Activated T-cell treated with anti-CD3 and anti-CD28 coated beads, Interleukin-2, amount 50 U/mL, for 4 hours (primary cell): ENCODE measurements at regions not wholly inside any gene's neighbourhood (a gene's known extent, or its start where the extent isn't known, plus 50 kb on each side); places are given as distances from the start of the nearest gene placed in this dataset.
"Not testable (repeated sequence)": the region's sequence is repeated elsewhere in the genome, so short reads cannot be mapped to it uniquely, and the experiment has no call there.

Experiments
- ATAC-seq, 2 donors: fragments of 200-7000 bp; cut with Tn5 transposase; one replicate each; pipeline ENCODE4 v1.10.0; 2021
- DNase-seq: peaks from one replicate; pipeline ENCODE4 v3.0.0-alpha.2; 2020
- H3K27me3 Mint-ChIP-seq: one replicate; pipeline ENCODE4 v1.8.0; 2021; ENCODE audit warnings: low read depth, mixed read lengths
- H3K36me3 Mint-ChIP-seq: one replicate; pipeline ENCODE4 v1.8.0; 2022; ENCODE audit warnings: mixed read lengths; ENCODE audit not compliant: insufficient read depth
- H3K4me1 Mint-ChIP-seq: one replicate; pipeline ENCODE4 v1.8.0; 2021; ENCODE audit warnings: low read depth, mixed read lengths
- H3K4me3 Mint-ChIP-seq: one replicate; pipeline ENCODE4 v1.8.0; 2021; ENCODE audit warnings: mild to moderate bottlenecking, moderate library complexity, mixed read lengths
- H3K9me3 Mint-ChIP-seq: one replicate; pipeline ENCODE4 v1.8.0; 2021; ENCODE audit warnings: mixed read lengths

DNA sequence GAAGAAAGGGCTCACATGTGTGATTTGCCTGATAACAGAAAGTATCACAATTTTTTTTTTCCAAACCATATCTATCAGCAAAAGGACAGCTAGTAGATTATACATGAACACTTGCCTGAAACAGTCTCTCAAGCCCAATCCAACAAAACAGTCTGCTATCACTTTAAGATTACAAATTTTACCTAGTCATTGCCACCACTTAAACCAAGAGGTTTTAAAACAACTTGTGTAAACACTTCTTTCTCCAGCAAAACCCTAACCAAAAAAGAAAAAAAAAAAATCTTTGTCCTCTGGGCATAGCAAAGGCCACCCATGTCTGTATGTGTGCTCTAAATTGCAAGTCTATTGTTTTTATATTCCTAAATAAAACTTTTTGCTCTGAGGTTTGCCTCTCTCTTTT, 1568.4 kb downstream of the GRIK2 start:
- Mint-ChIP-seq H3K27me3 (no peaks in the 10 kb centered on the region), H3K36me3 (no peaks in the 10 kb centered on the region), H3K4me1 (no peaks in the 10 kb centered on the region), H3K4me3 (no peak overlapping the region), H3K9me3 (peaks cover 2% of the 10 kb centered on the region)
- no peak for DNase-seq
- no peak for ATAC-seq

DNA sequence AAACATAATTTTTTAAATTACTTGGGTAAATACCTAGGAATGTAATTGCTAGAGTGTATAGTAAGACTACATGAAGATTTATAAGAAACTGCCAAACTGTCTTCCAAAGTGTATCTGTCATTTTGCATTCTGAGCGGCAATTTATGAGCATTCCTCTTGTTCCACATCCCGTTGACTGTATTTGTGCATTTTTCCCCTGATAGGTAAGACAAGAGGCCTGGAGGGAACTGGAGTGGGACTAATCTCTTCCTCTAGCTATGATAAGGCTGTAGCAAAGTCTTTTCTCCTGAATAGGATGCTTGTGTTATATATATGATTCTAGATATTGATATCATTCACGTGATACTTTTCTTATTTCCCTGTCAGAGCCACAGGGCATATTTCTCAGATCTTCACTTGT, 1557.5 kb downstream of the GRIK2 start:
- no peaks in the 10 kb centered on the region for H3K4me1 Mint-ChIP-seq
- H3K36me3 Mint-ChIP-seq = no peaks in the 10 kb centered on the region
- no peak for DNase-seq
- H3K27me3 Mint-ChIP-seq = no peaks in the 10 kb centered on the region
- H3K4me3 Mint-ChIP-seq = no peak overlapping the region
- no peak for ATAC-seq
- no peaks in the 10 kb centered on the region for H3K9me3 Mint-ChIP-seq

DNA sequence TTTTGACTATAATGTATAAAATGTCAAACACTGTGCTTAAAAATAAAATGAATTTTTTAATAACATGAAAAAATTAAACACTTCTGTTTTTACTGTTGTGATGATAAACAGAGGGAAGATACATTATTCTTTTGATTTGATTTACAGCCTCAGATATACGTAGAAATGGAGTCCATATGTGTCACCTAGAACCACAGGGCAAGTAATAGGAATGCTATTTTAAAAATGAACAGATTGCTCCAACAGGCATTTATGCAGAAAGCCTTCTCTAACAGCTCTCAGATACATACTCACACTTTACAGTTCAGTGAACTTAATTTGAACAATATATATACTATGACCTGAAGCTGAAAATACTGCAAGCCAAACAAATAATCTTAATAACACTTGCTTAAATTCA, 1551.0 kb downstream of the GRIK2 start:
- Mint-ChIP-seq H3K9me3 (peaks cover 3% of the 10 kb centered on the region), H3K36me3 (no peaks in the 10 kb centered on the region), H3K4me3 (no peak overlapping the region), H3K27me3 (no peaks in the 10 kb centered on the region), H3K4me1 (no peaks in the 10 kb centered on the region)
- DNase-seq (no peak), ATAC-seq (no peak)

DNA sequence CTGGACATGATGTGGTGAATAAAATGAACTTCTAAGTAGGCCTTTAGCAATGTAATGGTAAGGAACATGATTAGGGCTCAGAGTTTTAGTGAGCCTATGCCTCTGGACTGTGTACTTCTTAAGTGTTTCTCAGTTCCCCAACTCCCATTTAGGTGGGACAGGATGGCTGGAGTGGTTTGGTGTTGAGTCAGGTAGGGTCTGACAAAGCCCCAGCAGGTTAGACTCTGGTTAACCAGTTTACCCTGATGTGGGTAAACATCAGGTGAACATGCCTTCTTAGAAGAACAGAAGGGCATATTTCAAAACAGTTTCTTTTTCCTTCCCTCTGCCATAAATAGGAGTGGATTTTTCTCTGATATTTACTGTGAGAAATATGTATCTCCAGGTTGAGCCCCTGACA, 1548.7 kb downstream of the GRIK2 start:
- Mint-ChIP-seq H3K27me3 (no peaks in the 10 kb centered on the region), H3K36me3 (no peaks in the 10 kb centered on the region), H3K4me3 (no peak overlapping the region), H3K9me3 (peaks cover 3% of the 10 kb centered on the region), H3K4me1 (no peaks in the 10 kb centered on the region)
- ATAC-seq = no peak
- DNase-seq = no peak

DNA sequence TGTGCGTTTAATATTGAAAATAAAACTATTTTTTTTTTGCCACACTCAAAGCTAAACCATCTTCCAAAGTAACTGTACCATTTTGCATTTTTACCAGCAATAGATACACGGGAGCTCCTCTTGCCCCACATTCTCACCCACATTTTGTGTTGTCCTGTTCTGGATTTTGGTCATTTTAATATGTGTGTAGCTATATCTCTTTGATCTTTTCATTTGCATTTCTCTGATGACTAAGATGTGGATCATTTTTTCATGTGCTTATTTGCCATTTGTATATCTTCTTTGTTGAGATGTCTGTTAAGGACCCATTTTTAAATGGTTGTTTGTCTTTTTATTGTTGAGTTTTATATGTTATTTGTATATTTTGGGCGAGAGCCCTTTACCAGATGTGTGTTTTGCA, 1543.5 kb downstream of the GRIK2 start:
- H3K36me3 Mint-ChIP-seq = no peaks in the 10 kb centered on the region

DNA sequence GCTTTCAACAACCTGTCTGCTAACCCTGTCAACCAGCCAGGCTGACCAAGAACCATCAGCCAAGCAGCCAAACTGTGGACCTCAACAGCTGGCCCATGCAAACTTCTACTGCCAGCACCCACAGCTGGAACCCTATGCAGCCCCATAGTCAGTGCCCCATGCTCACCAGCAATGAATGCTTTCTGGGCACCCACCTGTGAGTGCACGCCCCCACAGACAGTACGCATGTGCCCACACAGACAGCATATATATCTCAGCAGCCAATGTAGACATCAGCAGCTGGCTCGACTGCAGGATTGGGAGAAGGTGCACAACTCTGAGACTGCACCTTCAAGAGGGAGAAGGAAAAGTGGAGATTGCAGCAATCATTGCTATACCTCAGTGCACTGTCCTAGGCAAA, 1534.6 kb downstream of the GRIK2 start:
- no peaks in the 10 kb centered on the region for H3K36me3 Mint-ChIP-seq
- H3K4me3 Mint-ChIP-seq = no peak overlapping the region
- DNase-seq (no peak), ATAC-seq (no peak)
- H3K27me3 Mint-ChIP-seq = no peaks in the 10 kb centered on the region
- peaks cover 4% of the 10 kb centered on the region for H3K9me3 Mint-ChIP-seq
- no peaks in the 10 kb centered on the region for H3K4me1 Mint-ChIP-seq

More for the DNA sequence above, 1543.5 kb downstream of the GRIK2 start:
- Mint-ChIP-seq H3K4me3 (no peak overlapping the region), H3K4me1 (no peaks in the 10 kb centered on the region), H3K27me3 (no peaks in the 10 kb centered on the region), H3K9me3 (peaks cover 3% of the 10 kb centered on the region)
- no peak for ATAC-seq
- DNase-seq = no peak

DNA sequence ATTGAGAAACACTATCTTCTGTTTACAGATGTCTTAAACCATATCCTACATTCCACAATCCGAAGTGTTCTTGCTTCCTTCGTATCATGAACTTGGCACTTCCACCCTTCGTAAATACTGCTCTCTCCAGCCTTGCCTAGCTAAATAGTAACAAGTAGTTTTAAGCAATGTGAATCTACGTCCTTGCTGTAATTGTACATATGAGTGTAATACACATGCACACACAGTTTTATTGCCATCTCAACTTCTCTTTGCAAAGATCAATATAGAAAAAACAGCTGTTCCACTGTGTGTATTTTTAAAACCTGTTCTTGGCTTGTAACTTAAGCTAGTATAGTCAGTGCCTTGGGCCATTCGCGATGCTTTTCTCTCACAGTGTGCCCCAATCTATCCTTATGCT, 1524.7 kb downstream of the GRIK2 start:
- DNase-seq (no peak), ATAC-seq (no peak)
- no peak overlapping the region for H3K4me3 Mint-ChIP-seq
- no peaks in the 10 kb centered on the region for H3K4me1 Mint-ChIP-seq
- no peaks in the 10 kb centered on the region for H3K27me3 Mint-ChIP-seq
- no peaks in the 10 kb centered on the region for H3K36me3 Mint-ChIP-seq
- H3K9me3 Mint-ChIP-seq = peaks cover 4% of the 10 kb centered on the region

DNA sequence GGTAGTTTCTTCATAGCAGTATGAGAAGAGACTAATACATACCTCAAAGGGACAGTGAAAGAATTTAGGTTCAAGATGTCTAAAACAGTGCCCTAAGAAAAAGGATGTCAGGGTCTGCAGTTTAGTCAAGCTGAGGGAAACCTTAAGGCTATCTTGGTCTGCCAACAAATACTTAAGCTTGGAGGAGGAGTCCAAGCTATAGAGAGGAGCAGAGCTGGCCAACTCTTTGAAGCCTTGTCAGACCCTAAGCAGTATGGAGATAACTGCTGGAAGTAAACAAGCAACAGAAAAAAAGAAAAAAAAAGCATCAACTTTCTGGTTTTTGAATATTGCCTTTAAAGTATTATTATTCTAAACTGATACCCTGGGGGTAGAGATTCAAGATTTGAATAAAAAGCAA, 1518.1 kb downstream of the GRIK2 start:
- no peaks in the 10 kb centered on the region for H3K4me1 Mint-ChIP-seq
- ATAC-seq (no peak), DNase-seq (no peak)
- peaks cover 6% of the 10 kb centered on the region for H3K9me3 Mint-ChIP-seq
- no peak overlapping the region for H3K4me3 Mint-ChIP-seq
- no peaks in the 10 kb centered on the region for H3K27me3 Mint-ChIP-seq
- H3K36me3 Mint-ChIP-seq = no peaks in the 10 kb centered on the region

DNA sequence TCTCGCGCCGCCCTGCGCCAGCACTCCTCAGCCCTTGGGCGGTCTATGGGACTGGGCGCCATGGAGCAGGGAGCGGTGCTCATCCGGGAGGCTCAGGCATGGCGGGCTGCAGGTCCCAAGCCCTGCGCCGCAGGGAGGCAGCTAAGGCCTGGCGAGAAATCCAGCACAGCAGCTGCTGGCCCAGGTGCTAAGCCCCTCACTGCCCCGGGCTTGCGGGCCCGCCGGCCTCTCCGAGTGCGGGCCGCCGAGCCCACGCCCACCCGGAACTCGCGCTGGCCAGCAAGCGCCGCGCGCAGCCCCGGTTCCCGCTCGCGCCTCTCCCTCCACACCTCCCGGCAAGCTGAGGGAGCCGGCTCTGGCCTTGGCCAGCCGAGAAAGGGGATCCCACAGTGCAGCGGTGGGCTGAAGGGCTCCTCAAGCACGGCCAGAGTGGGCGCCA, 1517.2 kb downstream of the GRIK2 start:
- not testable (repeated sequence) for H3K4me3 Mint-ChIP-seq, ATAC-seq, DNase-seq, H3K4me1 Mint-ChIP-seq, H3K36me3 Mint-ChIP-seq, H3K27me3 Mint-ChIP-seq
- H3K9me3 Mint-ChIP-seq = peaks cover 11% of the 10 kb centered on the region

DNA sequence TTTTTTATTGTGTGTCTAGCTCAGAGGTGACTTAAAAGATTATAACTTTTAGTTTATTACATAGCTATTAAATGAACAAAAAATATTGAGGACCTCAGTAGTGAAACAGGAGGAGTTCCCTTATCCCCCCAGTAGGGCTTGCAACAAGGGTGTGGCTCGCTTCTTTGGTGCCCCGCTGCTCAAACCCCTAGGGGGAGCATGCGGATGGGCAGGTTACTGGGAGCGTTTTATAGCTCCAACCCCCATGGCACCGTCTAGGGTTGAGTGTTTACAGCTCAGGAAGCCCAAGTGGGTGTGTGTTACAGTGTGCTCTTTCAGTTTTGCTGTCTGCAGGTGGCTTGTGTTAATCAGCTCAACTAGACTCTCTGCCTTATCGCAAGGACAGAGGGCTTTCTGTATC, 1513.7 kb downstream of the GRIK2 start:
- no peak for ATAC-seq
- no peaks in the 10 kb centered on the region for H3K27me3 Mint-ChIP-seq
- no peak for DNase-seq
- no peak overlapping the region for H3K4me3 Mint-ChIP-seq
- peaks cover 11% of the 10 kb centered on the region for H3K9me3 Mint-ChIP-seq
- H3K36me3 Mint-ChIP-seq = no peaks in the 10 kb centered on the region
- no peaks in the 10 kb centered on the region for H3K4me1 Mint-ChIP-seq

DNA sequence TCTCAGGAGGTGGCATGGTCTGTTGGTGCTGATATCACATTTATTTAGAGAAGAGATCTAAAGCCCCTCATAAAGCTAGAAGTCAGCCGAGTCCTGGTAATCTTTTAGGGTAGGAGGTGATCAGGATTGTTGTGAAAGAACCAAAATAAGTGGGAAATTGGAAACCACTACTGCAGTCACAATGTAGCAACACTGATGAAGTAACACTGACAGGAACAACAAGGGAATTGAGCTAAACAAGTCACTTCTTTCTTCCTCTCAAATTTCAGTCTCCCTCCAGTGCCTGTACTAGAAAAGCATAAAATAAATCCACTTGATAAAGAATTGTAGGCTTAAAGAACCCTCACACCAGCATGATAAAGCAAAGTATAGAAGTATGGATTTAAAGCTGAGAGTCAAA, 1509.0 kb downstream of the GRIK2 start:
- H3K4me1 Mint-ChIP-seq = no peaks in the 10 kb centered on the region
- H3K36me3 Mint-ChIP-seq = no peaks in the 10 kb centered on the region
- no peak for ATAC-seq
- H3K27me3 Mint-ChIP-seq = no peaks in the 10 kb centered on the region
- no peak for DNase-seq
- H3K9me3 Mint-ChIP-seq = peaks cover 8% of the 10 kb centered on the region
- H3K4me3 Mint-ChIP-seq = no peak overlapping the region

DNA sequence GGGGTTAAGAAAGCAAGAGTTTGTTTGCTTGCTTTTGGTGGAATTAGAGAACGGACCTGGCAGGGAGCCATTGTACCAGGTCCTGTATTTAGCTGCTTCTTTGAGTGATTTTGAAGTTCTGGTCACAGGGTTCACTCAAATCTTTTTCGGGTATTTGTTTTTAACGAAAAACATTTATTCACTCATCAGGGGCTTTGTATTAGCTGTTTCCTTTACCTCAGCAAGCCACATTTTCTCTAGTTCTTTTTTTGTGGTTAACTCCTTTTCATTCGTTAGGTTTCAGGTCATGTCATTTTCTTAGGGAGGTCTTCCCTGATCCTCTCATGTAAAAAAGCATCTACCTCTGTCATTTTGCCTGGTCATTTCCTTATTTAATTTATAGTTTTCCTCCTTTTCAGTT, 1502.2 kb downstream of the GRIK2 start:
- Mint-ChIP-seq H3K4me3 (no peak overlapping the region), H3K9me3 (peaks cover 19% of the 10 kb centered on the region), H3K27me3 (no peaks in the 10 kb centered on the region), H3K4me1 (no peaks in the 10 kb centered on the region), H3K36me3 (no peaks in the 10 kb centered on the region)
- no peak for ATAC-seq
- DNase-seq = no peak

DNA sequence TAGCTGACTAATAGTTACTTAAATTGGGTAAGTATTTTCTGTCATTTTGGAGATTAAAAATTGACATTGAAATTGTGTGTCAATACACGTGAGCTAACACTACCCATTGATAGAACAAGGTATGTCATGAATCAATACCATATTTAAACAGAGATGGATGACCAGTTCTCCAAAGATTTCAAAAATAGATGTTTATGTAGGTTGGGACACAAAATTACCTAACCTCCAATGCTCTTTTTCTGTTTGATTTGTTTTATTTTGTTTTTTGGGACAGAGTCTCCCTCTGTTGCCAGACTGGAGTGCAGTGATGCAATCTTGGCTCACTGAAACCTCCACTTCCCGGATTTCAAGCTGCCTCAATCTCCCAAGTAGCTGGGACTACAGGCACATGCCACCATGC, 1491.7 kb downstream of the GRIK2 start:
- Mint-ChIP-seq H3K4me1 (no peaks in the 10 kb centered on the region), H3K27me3 (no peaks in the 10 kb centered on the region), H3K4me3 (no peak overlapping the region), H3K9me3 (peaks cover 4% of the 10 kb centered on the region), H3K36me3 (no peaks in the 10 kb centered on the region)
- ATAC-seq (no peak), DNase-seq (no peak)

DNA sequence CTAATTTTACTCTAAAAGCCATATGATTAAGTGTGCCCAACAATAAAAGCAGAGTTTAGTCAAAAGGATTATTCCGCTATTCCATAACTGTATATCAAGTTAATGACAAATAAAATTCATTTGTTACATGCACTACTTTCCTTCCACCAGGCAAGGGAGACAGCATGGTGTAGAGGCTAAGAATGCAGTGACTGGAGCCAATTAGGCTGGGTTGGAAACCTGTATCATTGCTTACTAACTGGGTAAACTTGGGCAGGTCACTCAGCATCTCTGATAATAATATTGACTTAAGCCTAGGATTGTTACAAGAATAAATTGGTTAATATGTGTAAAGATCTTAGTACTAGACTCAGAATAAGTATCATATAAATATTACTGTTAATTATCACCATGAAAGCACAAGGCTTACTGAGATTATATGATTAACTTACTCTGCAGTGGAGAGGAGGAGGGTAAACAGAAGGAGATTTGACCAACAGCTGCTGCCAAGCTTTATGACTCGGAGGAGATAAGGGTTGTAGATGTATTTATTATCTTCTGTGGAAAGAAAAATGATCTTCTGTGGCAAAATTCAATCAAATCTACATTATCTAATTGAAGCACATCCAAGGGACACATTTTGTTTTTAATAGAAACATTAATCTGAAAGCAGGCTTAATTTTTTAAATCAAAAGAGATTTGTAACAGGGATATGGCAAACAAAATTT, 1459.9 kb downstream of the GRIK2 start:
- DNase-seq = no peak
- no peaks in the 10 kb centered on the region for H3K9me3 Mint-ChIP-seq
- H3K4me1 Mint-ChIP-seq = no peaks in the 10 kb centered on the region
- H3K36me3 Mint-ChIP-seq = no peaks in the 10 kb centered on the region
- H3K27me3 Mint-ChIP-seq = no peaks in the 10 kb centered on the region
- no peak for ATAC-seq
- H3K4me3 Mint-ChIP-seq = no peak overlapping the region

DNA sequence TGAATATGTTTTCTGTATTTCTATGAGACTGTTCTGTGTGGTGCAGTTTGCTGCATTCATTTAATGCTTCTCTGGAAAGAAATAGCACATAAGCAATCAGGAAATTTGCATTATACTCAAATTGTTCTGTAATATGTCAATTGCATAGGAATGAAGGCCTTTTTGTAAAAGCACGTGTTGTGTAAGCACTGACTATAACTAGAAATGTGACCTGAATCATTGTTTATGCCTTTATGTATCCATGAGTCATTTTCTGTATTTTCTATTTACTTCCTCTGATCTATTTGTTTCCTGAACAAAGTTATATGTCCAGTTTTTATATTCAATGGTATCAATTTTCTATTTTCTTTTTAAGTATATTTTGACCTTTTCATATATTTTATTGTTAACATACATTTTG, 1455.3 kb downstream of the GRIK2 start:
- Mint-ChIP-seq H3K27me3 (no peaks in the 10 kb centered on the region), H3K4me3 (no peak overlapping the region), H3K4me1 (no peaks in the 10 kb centered on the region), H3K9me3 (no peaks in the 10 kb centered on the region), H3K36me3 (no peaks in the 10 kb centered on the region)
- no peak for DNase-seq
- no peak for ATAC-seq

DNA sequence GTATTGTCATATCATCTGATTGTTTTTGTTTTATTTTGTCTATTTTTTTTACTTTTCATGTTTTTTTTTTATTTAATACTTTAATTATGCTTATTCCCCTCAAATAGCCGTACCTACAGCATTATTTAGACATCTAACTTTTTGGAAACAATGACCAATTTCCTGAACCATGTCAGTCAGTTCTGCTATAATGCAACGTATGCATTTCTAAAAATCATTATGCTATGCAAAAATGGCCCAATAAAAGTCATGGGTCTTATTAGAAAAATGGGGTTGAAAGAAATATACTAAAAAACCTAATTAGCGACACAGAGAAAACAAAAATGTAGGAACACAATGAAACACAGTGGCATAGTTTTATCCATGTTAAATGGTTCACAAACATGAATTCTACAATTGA, 1454.7 kb downstream of the GRIK2 start:
- DNase-seq (no peak), ATAC-seq (no peak)
- Mint-ChIP-seq H3K4me3 (no peak overlapping the region), H3K36me3 (no peaks in the 10 kb centered on the region), H3K9me3 (no peaks in the 10 kb centered on the region), H3K4me1 (no peaks in the 10 kb centered on the region), H3K27me3 (no peaks in the 10 kb centered on the region)
